OCI-LY3 (cell line): ENCODE measurements at regions not wholly inside any gene's neighbourhood (a gene's known extent, or its start where the extent isn't known, plus 50 kb on each side); places are given as distances from the start of the nearest gene placed in this dataset.

ENCODE experiments used
- H2AFZ ChIP-seq: fragments of 200-600, 300-600 bp; shearing (Covaris generic); 2 replicates; pipeline ENCODE4 v1.6.0; 2014; ENCODE audit warnings: antibody characterized with exemption, low read depth, low read length
- H3K27ac ChIP-seq: fragments of 200-600, 300-600 bp; sonication (generic); 2 replicates; pipeline ENCODE4 v1.5.1; 2014; ENCODE audit warnings: mild to moderate bottlenecking, low read length, moderate library complexity, mixed read lengths
- H3K27me3 ChIP-seq: fragments of 200-600, 300-600 bp; sonication (generic); 2 replicates; pipeline ENCODE4 v1.6.1; 2014; ENCODE audit warnings: low read depth, low read length, mixed read lengths
- H3K36me3 ChIP-seq: fragments of 200-600, 300-600 bp; sonication (generic); replicated peaks from 2 replicates; pipeline ENCODE3; 2014; ENCODE audit warnings: low read depth, low read length, mixed read lengths
- H3K4me1 ChIP-seq: fragments of 300-600, 200-600 bp; sonication (generic); 2 replicates; pipeline ENCODE4 v1.6.1; 2014; ENCODE audit warnings: low read length, mixed read lengths
- H3K4me2 ChIP-seq: fragments of 200-600, 300-600 bp; sonication (generic); 2 replicates; pipeline ENCODE4 v1.6.1; 2014; ENCODE audit warnings: low read length, mixed read lengths
- H3K4me3 ChIP-seq: fragments of 300-600, 200-600 bp; sonication (generic); 2 replicates; pipeline ENCODE4 v1.5.1; 2014; ENCODE audit warnings: antibody characterized with exemption, mild to moderate bottlenecking, low read length, moderate library complexity
- H3K79me2 ChIP-seq: fragments of 300-600, 200-600 bp; shearing (Covaris generic); 2 replicates; pipeline ENCODE4 v1.6.1; 2014; ENCODE audit warnings: mild to moderate bottlenecking, low read length, mixed read lengths
- H3K9ac ChIP-seq: fragments of 300-600, 200-600 bp; shearing (Covaris generic); 2 replicates; pipeline ENCODE4 v1.6.0; 2014; ENCODE audit warnings: mild to moderate bottlenecking, low read length, moderate library complexity
- H3K9me3 ChIP-seq: fragments of 200-600, 300-600 bp; shearing (Covaris generic); 2 replicates; pipeline ENCODE4 v1.6.1; 2014; ENCODE audit warnings: low read length, mixed read lengths; ENCODE audit not compliant: insufficient read depth
- H4K20me1 ChIP-seq: fragments of 200-600, 300-600 bp; sonication (generic); 2 replicates; pipeline ENCODE4 v1.6.1; 2016; ENCODE audit warnings: low read length, mixed read lengths; ENCODE audit not compliant: insufficient read depth
- CTCF ChIP-seq: fragments of 200-600, 300-600 bp; sonication (generic); IDR thresholded peaks from 2 replicates; pipeline ENCODE4 v1.5.1; 2014; ENCODE audit warnings: antibody characterized with exemption, low read length, low read depth
- EZH2phosphoT487 ChIP-seq: fragments of 200-600 bp; shearing (Covaris generic); IDR thresholded peaks from 2 replicates; pipeline ENCODE4 v1.6.1; 2018; ENCODE audit warnings: antibody characterized with exemption, mixed run types, low read depth

- Histone ChIP-seq H3K4me2 (no peak overlapping the region), H3K36me3 (no peaks in the 10 kb centered on the region), H2AFZ (no peak overlapping the region)
These were observed 203.8 kb upstream of the TMEM45B start for GRCh38 chr11:129611661-129612446.

GRCh38 chr11:129612447-129612961 lies 203.1 kb upstream of the TMEM45B start:
- Histone ChIP-seq H4K20me1 (no peaks in the 10 kb centered on the region), H3K9me3 (no peaks in the 10 kb centered on the region), H3K79me2 (no peaks in the 10 kb centered on the region), H3K9ac (no peak overlapping the region), H3K4me1 (no peaks in the 10 kb centered on the region), H3K4me2 (no peak overlapping the region), H3K36me3 (no peaks in the 10 kb centered on the region), H3K4me3 (no peak overlapping the region), H2AFZ (no peak overlapping the region), H3K27ac (no peak overlapping the region), H3K27me3 (peaks cover 17% of the 10 kb centered on the region)
- TF ChIP-seq CTCF (no peak), EZH2phosphoT487 (no peak)

More at GRCh38 chr11:129611661-129612446, 203.8 kb upstream of the TMEM45B start:
- H3K4me1 ChIP-seq = no peaks in the 10 kb centered on the region
- no peak overlapping the region for H3K27ac ChIP-seq
- no peak overlapping the region for H3K4me3 ChIP-seq
- peaks cover 17% of the 10 kb centered on the region for H3K27me3 ChIP-seq
- no peak overlapping the region for H3K9ac ChIP-seq
- no peaks in the 10 kb centered on the region for H4K20me1 ChIP-seq
- TF ChIP-seq CTCF (no peak), EZH2phosphoT487 (no peak)
- no peaks in the 10 kb centered on the region for H3K9me3 ChIP-seq
- no peaks in the 10 kb centered on the region for H3K79me2 ChIP-seq

GRCh38 chr11:129613071-129613470 lies 202.6 kb upstream of the TMEM45B start:
- H3K4me1 ChIP-seq = no peaks in the 10 kb centered on the region
- H3K27ac ChIP-seq = no peak overlapping the region
- peaks cover 15% of the 10 kb centered on the region for H3K27me3 ChIP-seq
- no peaks in the 10 kb centered on the region for H3K9me3 ChIP-seq
- H3K4me2 ChIP-seq = no peak overlapping the region
- no peaks in the 10 kb centered on the region for H3K36me3 ChIP-seq
- no peak overlapping the region for H3K9ac ChIP-seq
- no peaks in the 10 kb centered on the region for H3K79me2 ChIP-seq
- no peak overlapping the region for H3K4me3 ChIP-seq
- no peaks in the 10 kb centered on the region for H4K20me1 ChIP-seq
- TF ChIP-seq CTCF (no peak), EZH2phosphoT487 (no peak)
- H2AFZ ChIP-seq = no peak overlapping the region

- Histone ChIP-seq H3K79me2 (no peaks in the 10 kb centered on the region), H3K27me3 (peaks cover 9% of the 10 kb centered on the region; the same call in 1 of the 2 replicates), H3K4me3 (no peak overlapping the region), H3K9ac (no peak overlapping the region), H3K9me3 (no peaks in the 10 kb centered on the region), H3K27ac (no peak overlapping the region), H2AFZ (no peak overlapping the region), H3K4me2 (no peak overlapping the region), H3K36me3 (no peaks in the 10 kb centered on the region), H4K20me1 (no peaks in the 10 kb centered on the region), H3K4me1 (no peaks in the 10 kb centered on the region)
- TF ChIP-seq EZH2phosphoT487 (no peak), CTCF (no peak)
These were observed 201.2 kb upstream of the TMEM45B start for GRCh38 chr11:129614256-129614944.
